Breast epithelium (tissue), 3 donors: ENCODE measurements at regions not wholly inside any gene's neighbourhood (a gene's known extent, or its start where the extent isn't known, plus 50 kb on each side); places are given as distances from the start of the nearest gene placed in this dataset.
"Not testable (repeated sequence)": the region's sequence is repeated elsewhere in the genome, so short reads cannot be mapped to it uniquely, and the experiment has no call there.

Source experiments
- CTCF ChIP-seq, 3 donors: fragments of 450-650 bp; IDR thresholded peaks; one replicate each; pipeline ENCODE4 v1.5.1; 2016 to 2017; ENCODE audit warnings: antibody characterized with exemption in 3 of 3, mild to moderate bottlenecking in 3 of 3, moderate library complexity in 3 of 3
- POLR2A ChIP-seq: fragments of 450-650 bp; IDR thresholded peaks from one replicate; pipeline ENCODE4 v1.6.1; 2016; ENCODE audit warnings: antibody characterized with exemption, mild to moderate bottlenecking, moderate library complexity

- TF ChIP-seq POLR2A; CTCF (IDR thresholded peaks at IDR 0.05): not testable (repeated sequence)
Observed at GRCh38 chr16:58790816-58791557, 56.9 kb upstream of the GOT2 start.
